ENCODE measurements at regions not wholly inside any gene's neighbourhood (a gene's known extent, or its start where the extent isn't known, plus 50 kb on each side); places are given as distances from the start of the nearest gene placed in this dataset.

- DNase-seq: peak in 49 of 56 donors; percentile 14 to 87 (median 67)
Observed at GRCh38 chr15:77541421-77542181, 91.1 kb downstream of the LINGO1 start.

- DNase-seq: no peak
Observed at GRCh38 chr15:77540312-77541060, 92.2 kb downstream of the LINGO1 start.

- DNase-seq: peak in 1 of 56 donors; percentile 36
Observed at GRCh38 chr15:77538793-77539497, 93.8 kb downstream of the LINGO1 start.

- DNase-seq: peak in 31 of 56 donors; percentile 16 to 75 (median 50)
Observed at GRCh38 chr15:77538027-77538451, 94.7 kb downstream of the LINGO1 start.

- DNase-seq: no peak
Observed at GRCh38 chr15:77537006-77537405, 95.7 kb downstream of the LINGO1 start.

GRCh38 chr15:77535845-77536244 lies 96.9 kb downstream of the LINGO1 start:
- DNase-seq: peak in 1 of 56 donors; percentile 28
